Colon (tissue), 2 donors: ENCODE measurements at regions not wholly inside any gene's neighbourhood (a gene's known extent, or its start where the extent isn't known, plus 50 kb on each side); places are given as distances from the start of the nearest gene placed in this dataset.
"Not testable (repeated sequence)": the region's sequence is repeated elsewhere in the genome, so short reads cannot be mapped to it uniquely, and the experiment has no call there.

ENCODE experiments used
- FAIRE-seq: peaks from 2 replicates; lab custom pipeline; 2012; peaks lifted over from hg19 to GRCh38; lab: Jason Lieb, UNC
- donor health status: control.
- donor health status: control.

- no peak for FAIRE-seq
Observed at GRCh38 chr17:22265807-22266206, 573.5 kb downstream of the KCNJ18 start.

- no peak for FAIRE-seq
Observed at GRCh38 chr17:22266231-22266630, 573.9 kb downstream of the KCNJ18 start.

- FAIRE-seq: no peak
Observed at GRCh38 chr17:22267019-22267418, 574.7 kb downstream of the KCNJ18 start.

- no peak for FAIRE-seq
Observed at GRCh38 chr17:22268214-22268911, 576.0 kb downstream of the KCNJ18 start.

DNA sequence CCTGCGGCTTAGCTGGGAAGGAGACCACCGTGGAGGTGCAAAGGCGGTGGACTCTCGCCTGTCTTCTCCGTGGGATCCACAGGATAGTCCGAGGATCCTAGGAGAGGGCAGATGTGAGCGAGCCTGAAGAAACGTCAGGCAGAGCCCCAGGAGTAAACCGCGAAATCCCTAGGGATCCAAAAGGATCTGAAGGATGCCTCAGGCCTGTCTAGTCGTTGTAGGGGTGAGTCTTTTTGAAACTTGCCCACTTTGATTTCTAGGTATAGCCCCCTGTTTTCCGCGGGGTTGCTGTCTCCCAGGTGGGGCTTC, 576.5 kb downstream of the KCNJ18 start:
- FAIRE-seq: no peak

DNA sequence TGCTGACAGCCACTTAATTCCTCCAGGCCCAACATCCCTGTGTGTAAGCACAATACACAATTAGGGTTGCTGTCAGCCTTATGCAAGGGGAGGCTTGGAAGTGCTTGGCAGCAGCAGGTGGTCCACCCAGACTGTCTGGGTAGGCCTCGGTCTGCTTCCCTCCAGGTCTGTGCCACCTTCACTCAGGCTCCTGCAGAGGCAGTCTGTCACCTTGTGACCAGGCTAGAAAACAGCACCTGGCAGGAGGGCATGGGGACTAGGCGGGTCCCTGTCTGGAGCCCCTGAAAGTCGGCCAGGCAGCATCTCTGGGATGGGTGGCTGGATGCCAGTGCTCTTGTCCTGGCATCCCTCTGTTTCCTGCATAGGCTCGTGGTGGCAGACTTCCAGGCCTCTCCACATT, 578.1 kb downstream of the KCNJ18 start:
- no peak for FAIRE-seq

- not testable (repeated sequence) for FAIRE-seq
Observed at GRCh38 chr17:22270809-22271208, 578.5 kb downstream of the KCNJ18 start.

GRCh38 chr17:22272363-22273146, 580.2 kb downstream of the KCNJ18 start:
- no peak for FAIRE-seq

- no peak for FAIRE-seq
Observed at GRCh38 chr17:22273308-22273707, 581.0 kb downstream of the KCNJ18 start.

DNA sequence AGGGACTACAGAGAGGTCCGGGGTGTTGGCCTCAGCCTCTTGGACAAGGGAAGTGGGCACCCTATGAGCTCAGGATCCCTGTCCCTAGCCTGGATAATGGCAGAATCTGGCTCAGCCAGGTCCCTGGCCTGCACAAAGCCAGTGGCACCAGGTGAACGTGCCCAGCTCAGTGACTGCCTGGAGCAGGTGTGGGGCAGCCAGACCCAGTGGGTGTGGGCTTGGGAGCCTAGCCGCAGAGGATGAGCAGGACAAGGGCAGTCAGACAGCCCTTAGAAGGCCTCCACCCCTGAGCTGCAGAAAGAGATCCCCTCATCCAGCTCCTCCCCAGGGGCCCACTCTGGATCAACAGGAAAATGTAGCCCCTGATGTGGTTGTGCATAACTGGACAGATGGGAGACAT, 585.3 kb downstream of the KCNJ18 start:
- FAIRE-seq: no peak

DNA sequence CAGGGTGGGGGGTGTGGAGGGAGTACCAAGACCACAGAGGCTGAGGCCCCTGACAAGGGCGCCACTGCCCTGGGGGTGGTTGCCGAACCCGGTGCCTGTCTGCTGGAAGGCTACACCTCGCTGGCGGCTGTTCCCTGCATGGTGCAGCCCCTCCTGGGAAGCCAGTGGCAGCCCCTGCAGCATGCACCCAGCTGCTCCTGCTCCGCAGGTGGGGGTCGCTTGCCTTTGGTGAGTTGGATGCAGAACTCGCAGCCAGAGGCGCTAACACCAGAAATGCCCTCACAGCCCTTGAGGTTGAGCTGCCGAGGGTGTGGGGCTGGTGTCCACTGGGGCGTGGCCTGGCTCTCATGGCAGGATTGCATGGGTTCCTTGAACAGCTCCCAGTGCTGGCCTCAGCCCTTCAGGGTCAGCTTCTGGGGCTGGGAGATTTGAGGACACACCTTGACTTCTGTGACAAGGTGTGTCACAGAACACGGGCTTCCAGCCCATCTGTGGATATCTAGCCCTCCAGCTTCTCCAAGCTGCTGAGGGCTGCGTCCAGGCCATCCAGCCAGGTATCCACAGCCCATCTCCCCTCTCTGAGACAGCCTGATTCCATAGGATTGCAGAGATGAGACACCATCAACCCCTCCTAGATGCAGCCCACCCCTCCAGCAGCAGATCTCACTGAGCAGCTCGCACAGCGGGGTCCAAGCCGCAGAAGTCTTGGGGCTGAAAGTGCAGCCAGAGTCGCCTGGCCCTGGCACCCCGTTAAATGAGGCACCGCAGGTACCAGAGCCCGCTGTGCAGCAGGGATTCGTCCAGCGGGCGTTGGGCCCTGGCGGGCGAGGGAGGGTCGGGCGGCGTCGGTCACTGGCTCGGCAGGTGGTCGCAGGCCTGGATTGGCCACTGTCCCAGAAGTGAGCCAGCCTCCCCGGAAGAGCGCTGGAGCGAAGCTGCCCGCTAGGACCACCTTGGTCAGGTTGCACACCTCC, 586.3 kb downstream of the KCNJ18 start:
- no peak for FAIRE-seq

DNA sequence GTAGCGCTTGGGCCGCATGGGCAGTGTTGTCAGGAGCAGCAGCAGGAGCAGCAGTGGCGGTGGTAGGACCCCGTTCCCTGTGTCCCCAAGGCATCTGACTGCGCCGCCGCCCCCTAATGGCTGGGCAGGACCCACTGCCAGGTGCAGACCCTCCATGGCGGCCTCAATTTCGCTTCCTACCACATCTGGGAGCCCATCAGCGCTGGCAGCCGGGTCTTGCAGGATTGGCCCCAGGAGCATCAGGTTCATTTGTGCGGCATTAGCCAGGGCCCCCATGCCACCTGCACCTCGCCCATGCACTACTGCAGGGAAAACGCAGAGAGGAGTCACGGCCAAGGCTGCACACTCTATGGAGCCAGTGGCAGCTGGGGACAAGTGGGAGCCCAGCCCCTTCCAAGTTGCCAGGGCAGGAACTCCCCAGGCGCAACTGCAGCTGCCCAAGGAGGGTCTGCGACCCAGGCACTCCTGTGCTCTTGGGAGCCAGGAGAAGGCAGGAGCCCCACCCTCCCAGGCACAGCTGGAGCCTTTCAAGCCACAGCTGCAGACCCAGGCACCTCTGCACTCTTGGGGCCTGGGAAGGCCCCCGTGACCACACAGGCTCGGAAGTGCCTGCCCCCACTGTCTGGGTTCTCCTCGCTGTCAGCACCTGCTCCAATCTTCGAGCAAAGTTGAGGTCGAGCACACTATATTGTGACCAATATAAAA, 594.2 kb downstream of the KCNJ18 start:
- FAIRE-seq: no peak

- FAIRE-seq: not testable (repeated sequence)
Observed at GRCh38 chr17:22298484-22298951, 606.2 kb downstream of the KCNJ18 start.

DNA sequence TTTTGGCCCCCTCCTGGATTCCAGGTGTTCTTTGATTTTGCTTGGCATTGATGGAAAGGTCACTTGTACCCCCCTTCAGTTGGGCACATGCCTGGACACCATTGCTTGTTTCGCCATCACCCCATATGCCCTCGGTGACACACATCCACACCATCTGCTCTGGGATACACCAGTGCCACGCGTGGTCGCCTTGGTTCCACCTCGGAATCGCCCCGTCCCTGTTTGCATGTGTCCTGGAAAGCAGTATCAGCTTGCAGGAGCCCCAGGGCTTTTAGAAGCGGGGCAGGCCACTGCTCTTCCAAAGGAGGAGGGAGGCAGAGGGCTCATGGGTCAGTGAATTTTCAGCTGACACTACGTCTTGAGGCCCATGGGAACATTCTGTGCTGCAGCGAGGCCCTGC, 607.9 kb downstream of the KCNJ18 start:
- FAIRE-seq: no peak

DNA sequence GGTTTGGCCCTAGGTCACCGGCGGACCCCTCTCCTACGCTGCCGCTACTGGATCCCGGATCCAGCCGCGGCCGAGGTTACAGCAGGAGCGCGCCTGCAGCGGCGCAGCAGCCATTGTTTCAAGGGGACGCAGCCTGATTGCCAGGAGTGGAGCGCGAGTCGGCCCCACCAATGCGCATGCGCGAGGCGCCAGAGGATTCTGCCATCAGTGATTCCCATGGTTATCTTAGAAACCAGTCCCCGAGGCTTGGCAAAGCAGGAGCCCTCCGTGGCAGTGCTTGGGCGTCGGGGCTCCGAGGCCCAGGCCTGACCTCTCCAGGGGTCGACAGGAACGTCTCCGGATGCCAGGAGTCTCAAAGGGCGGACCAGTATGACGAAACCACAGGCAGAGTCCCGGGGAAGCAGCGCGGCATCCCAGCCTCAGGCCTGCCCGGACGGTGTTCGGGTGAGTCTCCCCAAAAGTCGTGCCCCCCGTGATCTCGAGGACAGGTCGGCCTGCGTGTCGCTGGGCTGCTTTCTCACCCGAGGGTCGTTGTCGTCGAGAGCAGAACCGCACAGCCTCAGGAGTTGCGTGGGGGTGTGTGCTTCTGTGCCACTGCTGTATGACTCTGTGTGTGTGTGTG, 608.5 kb downstream of the KCNJ18 start:
- no peak for FAIRE-seq

GRCh38 chr17:22301353-22301745, 609.0 kb downstream of the KCNJ18 start:
- FAIRE-seq: peak; percentile 51

- no peak for FAIRE-seq
Observed at GRCh38 chr17:22303096-22303495, 610.8 kb downstream of the KCNJ18 start.

DNA sequence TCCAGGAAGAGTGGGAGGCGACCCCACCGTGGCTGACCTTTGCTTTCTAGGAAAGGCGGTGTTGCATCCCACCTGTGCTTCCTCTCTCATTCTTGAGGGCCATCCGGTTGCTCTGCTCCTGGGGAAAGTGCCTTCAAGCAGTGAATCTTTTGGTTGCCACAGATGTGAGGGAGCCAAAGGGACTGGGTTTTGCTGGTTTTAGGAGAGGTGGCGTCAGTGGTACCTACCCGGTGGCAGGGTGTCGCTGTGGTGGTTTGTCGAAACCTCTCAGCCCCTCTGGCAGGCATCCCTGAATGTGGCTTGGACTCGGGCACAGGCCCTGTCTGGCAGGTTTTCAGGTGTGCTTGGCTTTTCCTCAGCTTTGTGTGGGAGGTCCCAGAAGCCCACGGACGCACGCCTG, 611.5 kb downstream of the KCNJ18 start:
- no peak for FAIRE-seq

DNA sequence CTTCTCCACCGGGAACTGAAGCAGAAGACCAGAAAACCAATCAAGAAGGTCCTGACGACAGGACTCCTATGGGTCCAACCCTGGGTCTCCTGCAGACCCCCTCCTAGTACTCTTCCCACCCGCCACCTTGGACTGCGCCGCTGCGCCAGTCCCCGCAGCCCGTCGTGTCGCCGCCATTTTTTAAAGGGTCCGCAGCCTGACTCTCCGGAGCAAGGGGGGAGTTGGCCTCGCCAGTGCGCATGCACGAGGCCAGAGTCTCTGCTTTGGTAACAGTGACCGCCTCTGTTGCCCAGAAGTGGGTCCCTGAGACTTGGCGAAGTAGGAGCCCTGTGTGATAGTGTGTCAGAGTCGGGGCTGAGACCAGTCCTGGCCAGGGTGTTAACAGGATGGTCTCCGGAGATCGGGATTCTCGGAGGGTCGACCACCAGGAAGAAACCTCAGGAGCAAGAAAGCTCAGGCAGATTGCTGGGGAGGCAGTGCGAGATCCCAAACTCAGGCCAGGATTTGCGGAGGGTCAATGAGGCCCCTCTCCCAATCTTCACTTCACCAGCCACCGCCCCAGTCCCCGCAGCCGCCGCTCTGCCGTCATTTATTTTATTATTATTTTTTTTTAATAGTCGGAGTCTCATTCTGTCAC, 612.5 kb downstream of the KCNJ18 start:
- FAIRE-seq: no peak

DNA sequence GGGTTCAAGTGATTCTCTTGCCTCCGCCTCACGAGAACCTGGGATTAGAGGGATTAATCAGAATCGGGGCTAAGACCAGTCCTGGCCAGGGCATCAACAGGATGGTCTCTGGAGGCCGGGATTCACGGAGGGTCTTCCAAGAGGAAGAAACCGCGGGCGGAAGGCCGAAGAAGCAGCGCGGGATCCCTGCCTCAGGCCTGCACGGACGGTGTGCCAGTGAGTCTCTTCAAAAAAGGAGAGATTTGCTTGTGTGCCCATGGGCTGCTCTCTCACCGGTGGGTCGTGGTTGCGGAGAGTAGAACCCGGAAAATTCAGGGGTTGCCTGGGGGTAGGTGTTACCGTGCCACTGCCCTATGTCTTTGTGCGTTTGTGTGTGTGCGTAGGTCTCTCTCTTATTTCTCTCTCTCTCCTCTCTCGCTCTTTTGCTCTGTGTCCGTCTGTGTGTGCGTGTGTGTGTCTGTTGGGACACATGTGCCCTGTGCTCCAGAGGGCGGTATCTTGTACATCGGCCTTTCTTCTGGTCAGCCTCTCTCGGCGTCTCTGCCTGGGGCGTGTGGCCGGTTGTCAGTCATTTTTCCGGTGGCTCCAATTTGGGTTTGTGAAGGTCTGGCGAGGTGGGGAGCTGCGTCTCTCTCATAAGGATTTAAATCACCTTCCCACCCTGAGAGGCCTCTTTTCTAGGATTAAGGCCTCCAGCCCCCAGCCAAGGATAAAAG, 613.2 kb downstream of the KCNJ18 start:
- no peak for FAIRE-seq
